ENCODE measurements at regions not wholly inside any gene's neighbourhood (a gene's known extent, or its start where the extent isn't known, plus 50 kb on each side); places are given as distances from the start of the nearest gene placed in this dataset.
"Not testable (repeated sequence)": the region's sequence is repeated elsewhere in the genome, so short reads cannot be mapped to it uniquely, and the experiment has no call there.

DNA sequence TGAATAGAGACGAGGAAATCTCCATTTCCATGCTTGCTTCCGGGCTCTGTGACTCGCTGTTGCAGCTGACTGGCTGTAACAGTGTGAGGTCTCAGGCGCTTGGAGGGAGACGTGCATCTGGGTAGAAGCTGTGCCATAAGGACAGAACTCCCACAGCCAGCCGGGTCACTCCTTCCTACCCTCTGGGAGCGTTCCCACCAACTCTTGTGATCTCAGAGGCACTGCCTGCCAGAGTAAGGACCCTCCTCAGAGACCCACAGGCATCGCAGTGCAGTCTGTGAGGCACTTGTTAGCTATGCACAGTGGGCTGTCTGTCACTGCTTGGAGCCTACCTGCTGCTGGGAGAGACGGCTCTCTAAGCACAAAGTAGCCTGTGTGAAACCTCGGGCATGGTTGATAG is 203.4 kb upstream of the SEMA6A start:
- no peak for DNase-seq (ENCODE audit: low spot score)
- 51% methylated on average over 10 of the region's 10 CpGs for WGBS
- Histone ChIP-seq H3K27me3 (replicated peaks; ENCODE audit: insufficient read depth) (no peaks in the 10 kb centered on the region), H3K27ac (no peak overlapping the region), H3K4me3 (no peak overlapping the region), H3K4me1 (replicated peaks) (no peaks in the 10 kb centered on the region), H3K36me3 (no peaks in the 10 kb centered on the region), H3K9me3 (no peaks in the 10 kb centered on the region)
- intact Hi-C loops (cut with DNase I), result no loop called here
- TF ChIP-seq POLR2AphosphoS5 (IDR thresholded peaks at IDR 0.05) (no peak), POLR2A (IDR thresholded peaks at IDR 0.05) (no peak)
- TF ChIP-seq, protein P1, sequence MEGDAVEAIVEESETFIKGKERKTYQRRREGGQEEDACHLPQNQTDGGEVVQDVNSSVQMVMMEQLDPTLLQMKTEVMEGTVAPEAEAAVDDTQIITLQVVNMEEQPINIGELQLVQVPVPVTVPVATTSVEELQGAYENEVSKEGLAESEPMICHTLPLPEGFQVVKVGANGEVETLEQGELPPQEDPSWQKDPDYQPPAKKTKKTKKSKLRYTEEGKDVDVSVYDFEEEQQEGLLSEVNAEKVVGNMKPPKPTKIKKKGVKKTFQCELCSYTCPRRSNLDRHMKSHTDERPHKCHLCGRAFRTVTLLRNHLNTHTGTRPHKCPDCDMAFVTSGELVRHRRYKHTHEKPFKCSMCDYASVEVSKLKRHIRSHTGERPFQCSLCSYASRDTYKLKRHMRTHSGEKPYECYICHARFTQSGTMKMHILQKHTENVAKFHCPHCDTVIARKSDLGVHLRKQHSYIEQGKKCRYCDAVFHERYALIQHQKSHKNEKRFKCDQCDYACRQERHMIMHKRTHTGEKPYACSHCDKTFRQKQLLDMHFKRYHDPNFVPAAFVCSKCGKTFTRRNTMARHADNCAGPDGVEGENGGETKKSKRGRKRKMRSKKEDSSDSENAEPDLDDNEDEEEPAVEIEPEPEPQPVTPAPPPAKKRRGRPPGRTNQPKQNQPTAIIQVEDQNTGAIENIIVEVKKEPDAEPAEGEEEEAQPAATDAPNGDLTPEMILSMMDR (IDR thresholded peaks at IDR 0.05), result no peak

DNA sequence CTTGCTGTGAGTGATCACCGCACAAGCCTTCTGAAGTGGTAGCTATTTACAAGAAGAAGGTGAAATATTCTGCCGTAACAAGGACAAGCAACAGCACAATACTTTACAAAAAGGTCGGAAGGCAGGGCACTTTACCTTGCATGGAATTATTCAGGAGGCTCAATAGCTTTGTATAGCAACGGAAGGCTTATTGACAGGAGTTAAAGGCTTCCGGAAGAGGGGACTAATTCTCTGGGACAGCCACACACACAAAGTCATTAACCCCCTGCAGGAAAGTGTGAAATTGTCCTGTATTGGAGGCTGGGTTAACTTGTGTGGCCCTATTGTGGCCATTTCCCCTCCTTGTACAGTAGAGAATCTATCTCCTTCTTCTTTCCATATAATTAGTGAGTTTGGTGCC is 199.3 kb upstream of the SEMA6A start:
- no peaks in the 10 kb centered on the region for H3K36me3 ChIP-seq
- no peaks in the 10 kb centered on the region for H3K9me3 ChIP-seq
- no peaks in the 10 kb centered on the region for H3K4me1 ChIP-seq (replicated peaks)
- H3K4me3 ChIP-seq, result no peak overlapping the region
- WGBS, result 92% methylated on average over 5 of the region's 5 CpGs
- no peak for DNase-seq (ENCODE audit: low spot score)
- H3K27ac ChIP-seq, result no peak overlapping the region
- intact Hi-C loops (cut with DNase I), result no loop called here
- H3K27me3 ChIP-seq (replicated peaks; ENCODE audit: insufficient read depth), result no peaks in the 10 kb centered on the region
- TF ChIP-seq POLR2A (IDR thresholded peaks at IDR 0.05), result no peak

DNA sequence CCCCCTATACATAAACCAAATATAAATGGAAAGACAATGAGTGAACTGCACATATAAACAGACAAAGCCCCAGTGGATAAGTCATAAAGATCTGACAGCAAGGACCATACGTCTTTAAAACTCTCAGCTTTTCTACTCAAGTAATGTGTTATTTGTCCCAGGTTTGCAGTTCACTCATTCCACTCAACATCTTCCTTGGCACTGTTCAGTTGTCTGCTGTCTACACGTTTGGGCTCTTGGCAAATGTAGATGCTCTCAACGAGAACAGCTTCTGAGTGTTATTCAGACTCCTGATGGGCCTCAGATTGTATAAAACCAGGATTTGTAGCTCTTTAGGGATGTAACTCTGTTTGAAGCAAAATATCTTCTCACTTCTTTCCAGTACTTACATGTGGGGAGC is 198.2 kb upstream of the SEMA6A start:
- no peaks in the 10 kb centered on the region for H3K27me3 ChIP-seq (replicated peaks; ENCODE audit: insufficient read depth)
- no peak for DNase-seq (ENCODE audit: low spot score)
- no peaks in the 10 kb centered on the region for H3K36me3 ChIP-seq
- intact Hi-C loops (cut with DNase I), result no loop called here
- 39% methylated on average over 3 of the region's 3 CpGs for WGBS
- TF ChIP-seq POLR2A (IDR thresholded peaks at IDR 0.05) (no peak), POLR2AphosphoS5 (IDR thresholded peaks at IDR 0.05) (no peak)
- TF ChIP-seq, protein P1 (IDR thresholded peaks at IDR 0.05), result no peak
- H3K27ac ChIP-seq, result no peak overlapping the region
- no peak overlapping the region for H3K4me3 ChIP-seq
- no peaks in the 10 kb centered on the region for H3K4me1 ChIP-seq (replicated peaks)
- no peaks in the 10 kb centered on the region for H3K9me3 ChIP-seq

DNA sequence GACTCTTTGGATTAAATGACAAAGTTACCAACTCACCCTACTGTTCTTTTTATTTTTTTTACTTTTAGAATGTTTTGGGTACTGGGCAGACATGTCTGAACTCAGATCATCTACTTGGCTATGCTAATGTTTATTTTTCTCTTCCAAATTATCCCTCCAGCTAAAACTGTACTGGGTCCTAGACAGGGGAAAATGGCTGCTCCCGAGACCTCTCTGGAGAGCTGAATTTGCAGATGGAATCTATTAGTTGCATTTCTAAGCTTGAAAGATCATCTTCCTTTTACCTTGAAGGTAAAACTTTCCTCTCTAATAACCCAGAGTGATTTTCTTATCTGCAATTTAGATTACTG is 197.5 kb upstream of the SEMA6A start:
- no peaks in the 10 kb centered on the region for H3K9me3 ChIP-seq
- H3K27ac ChIP-seq, result no peak overlapping the region
- DNase-seq (ENCODE audit: low spot score), result no peak
- intact Hi-C loops (cut with DNase I), result no loop called here
- no peaks in the 10 kb centered on the region for H3K27me3 ChIP-seq (replicated peaks; ENCODE audit: insufficient read depth)
- H3K36me3 ChIP-seq, result no peaks in the 10 kb centered on the region
- TF ChIP-seq POLR2A (IDR thresholded peaks at IDR 0.05), result no peak
- no peak for TF ChIP-seq POLR2AphosphoS5 (IDR thresholded peaks at IDR 0.05)
- TF ChIP-seq, protein P1 (IDR thresholded peaks at IDR 0.05), result no peak
- 62% methylated on average over 1 of the region's 1 CpG for WGBS
- H3K4me1 ChIP-seq (replicated peaks), result no peaks in the 10 kb centered on the region
- no peak overlapping the region for H3K4me3 ChIP-seq

DNA sequence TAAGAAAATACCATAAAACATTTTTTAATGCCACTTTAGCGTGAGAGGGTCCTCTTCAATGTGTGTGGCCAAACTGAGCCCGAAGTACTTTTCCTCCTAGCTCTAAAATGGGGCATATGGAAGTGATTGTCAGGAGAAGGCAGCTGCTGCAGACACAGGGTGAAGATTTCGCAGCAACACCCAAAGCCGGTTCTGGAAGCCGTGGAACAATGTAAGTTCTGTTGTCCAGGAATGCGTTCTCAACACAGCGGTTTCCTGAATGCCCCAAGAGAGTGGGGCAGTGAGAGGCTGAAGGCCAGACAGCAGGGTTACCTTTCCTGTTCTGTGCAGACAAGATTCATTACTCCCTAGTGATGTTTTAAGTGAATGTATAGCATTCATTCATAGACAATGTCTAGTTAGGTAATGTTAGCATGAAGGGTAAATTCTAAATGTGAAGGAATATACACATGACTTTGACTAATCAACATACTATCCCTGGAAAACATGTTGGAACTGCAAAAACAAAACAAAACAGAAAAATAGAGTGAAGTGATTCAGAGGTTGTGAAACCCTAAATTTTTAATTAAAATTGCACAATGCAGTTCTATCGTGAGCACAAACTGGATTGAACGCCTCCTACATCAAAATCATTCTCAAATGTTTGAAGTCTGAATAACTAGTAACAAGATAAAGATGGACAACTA is 197.0 kb upstream of the SEMA6A start:
- H3K27me3 ChIP-seq (replicated peaks; ENCODE audit: insufficient read depth), result no peaks in the 10 kb centered on the region
- TF ChIP-seq, protein P1 (IDR thresholded peaks at IDR 0.05), result no peak
- TF ChIP-seq POLR2A (IDR thresholded peaks at IDR 0.05) (no peak), POLR2AphosphoS5 (IDR thresholded peaks at IDR 0.05) (no peak)
- H3K9me3 ChIP-seq, result no peaks in the 10 kb centered on the region
- no peak overlapping the region for H3K27ac ChIP-seq
- intact Hi-C loops (cut with DNase I), result no loop called here
- no peak overlapping the region for H3K4me3 ChIP-seq
- 75% methylated on average over 9 of the region's 9 CpGs for whole genome bisulfite sequencing
- no peak for DNase-seq (ENCODE audit: low spot score)
- H3K4me1 ChIP-seq (replicated peaks), result no peaks in the 10 kb centered on the region
- no peaks in the 10 kb centered on the region for H3K36me3 ChIP-seq

DNA sequence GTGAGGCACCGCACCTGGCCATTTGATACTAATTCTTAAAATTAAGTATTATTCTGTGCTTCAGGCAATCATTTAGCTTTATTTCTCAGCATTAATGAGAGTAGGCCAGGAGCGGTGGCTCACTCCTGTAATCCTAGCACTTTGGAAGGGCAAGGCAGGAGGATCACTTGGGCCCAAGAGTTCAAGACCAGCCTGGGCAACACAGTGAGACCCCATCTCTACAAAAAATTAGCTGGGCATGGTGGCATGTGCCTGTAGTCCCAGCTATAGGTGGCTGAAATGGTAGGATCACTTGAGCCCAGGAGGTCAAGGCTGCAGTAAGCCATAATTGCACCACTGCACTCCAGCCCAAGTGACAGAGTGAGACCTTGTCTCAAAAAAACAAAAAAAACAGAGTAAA is 195.3 kb upstream of the SEMA6A start:
- H3K36me3 ChIP-seq; H3K4me1 ChIP-seq (replicated peaks); DNase-seq (ENCODE audit: low spot score); H3K27ac ChIP-seq; H3K4me3 ChIP-seq; H3K27me3 ChIP-seq (replicated peaks; ENCODE audit: insufficient read depth); H3K9me3 ChIP-seq; intact Hi-C loops (cut with DNase I): not testable (repeated sequence)
- 100% methylated on average over 2 of the region's 2 CpGs for WGBS
